Gastroesophageal sphincter (tissue), 3 donors: ENCODE measurements at regions not wholly inside any gene's neighbourhood (a gene's known extent, or its start where the extent isn't known, plus 50 kb on each side); places are given as distances from the start of the nearest gene placed in this dataset.

ENCODE experiments used
- CTCF ChIP-seq, 4 experiments: fragments of 200-600 bp in 2 of 4; fragments of 450-650 bp in 2 of 4; sonication (generic) in 1 of 4; IDR thresholded peaks; one replicate each; pipeline ENCODE4 v1.5.1; 2017 to 2019; ENCODE audit warnings: antibody characterized with exemption in 4 of 4, mild to moderate bottlenecking in 2 of 4, moderate library complexity in 2 of 4
- EP300 ChIP-seq: sonication (generic); formaldehyde crosslinking; IDR thresholded peaks from one replicate; pipeline ENCODE4 v1.6.1; 2017; ENCODE audit warnings: antibody characterized with exemption, mild to moderate bottlenecking
- POLR2A ChIP-seq, 2 donors: fragments of 450-650 bp; IDR thresholded peaks; one replicate each; pipeline ENCODE4 v1.6.1; 2017; ENCODE audit warnings: antibody characterized with exemption in 2 of 2, mild to moderate bottlenecking in 2 of 2, moderate library complexity in 1 of 2

DNA sequence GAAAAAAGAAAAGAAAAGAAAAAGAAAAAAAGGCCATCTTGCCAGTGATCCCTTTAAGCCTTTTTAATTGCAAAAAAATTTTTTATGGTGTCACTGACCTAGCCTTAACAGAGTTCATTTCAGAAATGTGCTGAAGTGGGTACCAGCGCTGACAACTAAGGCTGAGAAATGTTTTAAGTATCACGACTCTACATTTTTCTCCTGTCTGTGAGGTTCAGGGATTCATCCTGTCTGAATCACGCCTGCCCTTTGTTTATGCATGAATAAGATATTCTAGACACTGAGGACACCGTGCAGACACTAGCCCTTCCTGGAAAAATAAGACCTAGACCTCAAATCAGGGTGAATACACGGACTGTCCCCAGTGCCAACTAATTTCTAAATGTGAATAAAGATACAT, 154.4 kb upstream of the NOCT start:
- TF ChIP-seq CTCF (IDR thresholded peaks at IDR 0.05), result no peak
- TF ChIP-seq POLR2A (IDR thresholded peaks at IDR 0.05), result no peak
- no peak for TF ChIP-seq EP300
